Activated B cell treated with CpG ODN at 0.5 μM for 24 hours (primary cell): ENCODE measurements at regions not wholly inside any gene's neighbourhood (a gene's known extent, or its start where the extent isn't known, plus 50 kb on each side); places are given as distances from the start of the nearest gene placed in this dataset.
"Not testable (repeated sequence)": the region's sequence is repeated elsewhere in the genome, so short reads cannot be mapped to it uniquely, and the experiment has no call there.

ENCODE experiments used
- ATAC-seq: fragments of 200-7000 bp; cut with Tn5 transposase; one replicate; pipeline ENCODE4 v1.10.0; 2021; ENCODE audit warnings: low read depth, mild to moderate bottlenecking, moderate library complexity
- CTCF ChIA-PET: fragments of 350-600 bp; sonication (Branson Sonifier 250); formaldehyde crosslinking; loops from one replicate; lab custom pipeline; 2021; ENCODE audit warnings: antibody characterized with exemption; lab: Charles Lee
- POLR2A ChIA-PET: fragments of 350-600 bp; sonication (Branson Sonifier 250); formaldehyde crosslinking; loops from one replicate; lab custom pipeline; 2021; ENCODE audit warnings: antibody characterized with exemption; lab: Charles Lee
- DNase-seq: peaks from one replicate; pipeline ENCODE4 v3.0.0; 2022
- H3K27ac Mint-ChIP-seq: one replicate; pipeline ENCODE4 v1.8.0; 2020; ENCODE audit warnings: mixed read lengths
- H3K27me3 Mint-ChIP-seq: one replicate; pipeline ENCODE4 v1.8.0; 2021; ENCODE audit warnings: mixed read lengths
- H3K36me3 Mint-ChIP-seq: one replicate; pipeline ENCODE4 v1.8.0; 2021; ENCODE audit warnings: low read depth, mixed read lengths
- H3K4me1 Mint-ChIP-seq: one replicate; pipeline ENCODE4 v1.8.0; 2021; ENCODE audit warnings: mixed read lengths
- H3K4me3 Mint-ChIP-seq: one replicate; pipeline ENCODE4 v1.8.0; 2020; ENCODE audit warnings: mild to moderate bottlenecking, mixed read lengths
- H3K9me3 Mint-ChIP-seq: one replicate; pipeline ENCODE4 v1.8.0; 2020; ENCODE audit warnings: mixed read lengths
- intact Hi-C: fragments of 100-400 bp; cut with micrococcal nuclease; formaldehyde crosslinking; loops from one replicate; pipeline ENCODE4 v1.15.1; 2024
- TF ChIP-seq, protein P1 (sequence below): fragments of 200-600 bp; IDR thresholded peaks from one replicate; pipeline ENCODE4 v1.8.0; 2022; ENCODE audit warnings: antibody characterized with exemption, mild to moderate bottlenecking

DNA sequence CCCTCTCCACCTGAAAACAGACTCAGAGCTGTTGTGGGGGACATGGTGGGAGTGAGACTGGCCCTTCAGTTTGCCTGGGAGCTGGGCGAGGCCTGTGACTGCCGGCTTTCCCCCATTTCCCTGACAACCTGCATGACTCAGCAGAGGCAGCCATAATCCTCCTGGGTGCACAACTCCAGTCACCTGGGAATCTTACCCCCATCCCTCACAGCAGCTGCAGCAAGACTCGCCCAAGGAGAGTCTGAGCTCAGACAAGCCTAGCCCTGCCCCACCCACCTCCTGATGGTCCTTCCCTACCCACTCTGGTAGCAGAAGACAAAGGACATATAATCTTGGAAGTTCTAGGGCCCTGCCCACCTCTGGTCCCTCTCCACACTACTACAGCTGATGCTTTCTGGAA, 207.3 kb upstream of the ARID2 start:
- peaks cover 5% of the 10 kb centered on the region for H3K27me3 Mint-ChIP-seq
- no peak overlapping the region for H3K27ac Mint-ChIP-seq
- peaks cover 9% of the 10 kb centered on the region for H3K4me1 Mint-ChIP-seq
- ATAC-seq, result no peak
- TF ChIP-seq, protein P1, sequence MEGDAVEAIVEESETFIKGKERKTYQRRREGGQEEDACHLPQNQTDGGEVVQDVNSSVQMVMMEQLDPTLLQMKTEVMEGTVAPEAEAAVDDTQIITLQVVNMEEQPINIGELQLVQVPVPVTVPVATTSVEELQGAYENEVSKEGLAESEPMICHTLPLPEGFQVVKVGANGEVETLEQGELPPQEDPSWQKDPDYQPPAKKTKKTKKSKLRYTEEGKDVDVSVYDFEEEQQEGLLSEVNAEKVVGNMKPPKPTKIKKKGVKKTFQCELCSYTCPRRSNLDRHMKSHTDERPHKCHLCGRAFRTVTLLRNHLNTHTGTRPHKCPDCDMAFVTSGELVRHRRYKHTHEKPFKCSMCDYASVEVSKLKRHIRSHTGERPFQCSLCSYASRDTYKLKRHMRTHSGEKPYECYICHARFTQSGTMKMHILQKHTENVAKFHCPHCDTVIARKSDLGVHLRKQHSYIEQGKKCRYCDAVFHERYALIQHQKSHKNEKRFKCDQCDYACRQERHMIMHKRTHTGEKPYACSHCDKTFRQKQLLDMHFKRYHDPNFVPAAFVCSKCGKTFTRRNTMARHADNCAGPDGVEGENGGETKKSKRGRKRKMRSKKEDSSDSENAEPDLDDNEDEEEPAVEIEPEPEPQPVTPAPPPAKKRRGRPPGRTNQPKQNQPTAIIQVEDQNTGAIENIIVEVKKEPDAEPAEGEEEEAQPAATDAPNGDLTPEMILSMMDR, result no peak
- no peak for DNase-seq
- intact Hi-C loops, result no loop called here
- POLR2A ChIA-PET, result no interaction called here
- CTCF ChIA-PET, result no interaction called here
- H3K9me3 Mint-ChIP-seq, result peaks cover 17% of the 10 kb centered on the region
- no peak overlapping the region for H3K4me3 Mint-ChIP-seq
- H3K36me3 Mint-ChIP-seq, result no peaks in the 10 kb centered on the region

DNA sequence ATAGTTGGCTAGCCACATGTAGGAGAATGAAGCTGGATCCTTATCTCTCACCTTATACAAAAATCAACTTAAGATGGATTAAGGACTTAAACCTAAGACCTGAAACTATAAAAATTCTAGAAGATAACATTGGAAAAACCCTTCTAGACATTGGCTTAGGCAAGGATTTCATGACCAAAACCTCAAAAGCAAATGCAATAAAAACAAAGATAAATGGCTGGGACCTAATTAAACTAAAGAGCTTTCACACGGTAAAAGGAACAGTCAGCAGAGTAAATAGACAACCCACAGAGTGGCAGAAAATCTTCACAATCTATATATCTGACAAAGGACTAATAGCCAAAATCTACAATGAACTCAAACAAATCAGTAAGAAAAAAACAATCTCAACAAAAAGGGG, 202.7 kb upstream of the ARID2 start:
- H3K27me3 Mint-ChIP-seq, CTCF ChIA-PET, POLR2A ChIA-PET, DNase-seq, H3K4me1 Mint-ChIP-seq, ATAC-seq, H3K4me3 Mint-ChIP-seq, H3K27ac Mint-ChIP-seq, H3K36me3 Mint-ChIP-seq, intact Hi-C loops: not testable (repeated sequence)
- peaks cover 26% of the 10 kb centered on the region for H3K9me3 Mint-ChIP-seq

DNA sequence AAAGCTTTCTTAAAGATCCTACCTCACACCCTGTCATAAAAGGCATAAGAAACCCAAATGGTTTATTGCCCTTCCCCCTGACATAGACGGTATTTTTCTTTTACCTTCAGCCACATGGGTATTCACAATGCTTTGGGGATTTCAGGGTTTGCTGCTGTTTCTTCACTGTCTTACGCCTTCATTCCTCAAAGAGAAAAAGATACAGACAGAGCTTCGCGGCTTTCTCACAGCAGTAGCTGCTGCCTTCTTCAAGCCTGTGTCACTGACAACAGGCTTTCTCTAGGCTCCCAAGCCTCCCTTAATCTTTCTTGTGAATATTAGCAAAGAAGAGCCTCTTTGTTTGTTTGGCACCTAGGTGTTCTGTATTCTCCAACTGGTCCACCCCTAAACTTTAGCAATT, 197.4 kb upstream of the ARID2 start:
- CTCF ChIA-PET, result no interaction called here
- no peak overlapping the region for H3K27ac Mint-ChIP-seq

DNA sequence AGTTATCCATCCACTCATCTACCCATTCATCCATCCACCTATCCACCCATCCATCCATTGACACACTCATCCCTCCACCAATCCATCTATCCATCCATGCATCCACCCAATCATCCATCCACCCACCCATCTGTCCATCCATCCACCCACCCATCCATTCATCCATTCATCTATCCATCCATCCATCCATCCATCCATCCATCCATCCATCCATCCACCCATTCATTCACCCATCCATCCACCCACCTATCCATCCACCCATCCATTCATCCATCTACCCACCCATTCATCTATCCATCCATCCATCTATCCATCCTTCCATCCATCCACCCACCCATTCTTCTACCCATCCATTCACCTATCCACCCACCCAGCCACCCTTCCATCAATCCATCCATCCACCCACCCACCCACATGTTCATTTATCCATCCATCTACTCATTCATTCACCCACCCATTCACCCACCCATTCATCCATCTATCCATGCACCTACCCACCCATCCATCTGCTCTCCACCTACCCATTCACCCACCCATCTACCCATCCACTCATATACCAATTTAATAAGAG, 193.8 kb upstream of the ARID2 start:
- TF ChIP-seq, protein P1, result no peak
- Mint-ChIP-seq H3K27ac (no peak overlapping the region), H3K4me3 (no peak overlapping the region), H3K27me3 (peaks cover 5% of the 10 kb centered on the region), H3K36me3 (no peaks in the 10 kb centered on the region), H3K4me1 (no peaks in the 10 kb centered on the region), H3K9me3 (no peaks in the 10 kb centered on the region)
- DNase-seq, result no peak
- intact Hi-C loops, result no loop called here
- CTCF ChIA-PET, result no interaction called here
- no peak for ATAC-seq
- POLR2A ChIA-PET, result interaction anchor here (0.6 kb wide), 1 partner anchor 1747 kb away, joined by 9 read pairs; no protein-coding TSS in a partner anchor

More for the DNA sequence above, 197.4 kb upstream of the ARID2 start:
- Mint-ChIP-seq H3K27me3 (peaks cover 5% of the 10 kb centered on the region), H3K4me1 (no peaks in the 10 kb centered on the region), H3K36me3 (no peaks in the 10 kb centered on the region), H3K9me3 (peaks cover 10% of the 10 kb centered on the region), H3K4me3 (no peak overlapping the region)
- DNase-seq (no peak), ATAC-seq (no peak)
- intact Hi-C loops, result no loop called here
- POLR2A ChIA-PET, result no interaction called here
- TF ChIP-seq, protein P1, result no peak

DNA sequence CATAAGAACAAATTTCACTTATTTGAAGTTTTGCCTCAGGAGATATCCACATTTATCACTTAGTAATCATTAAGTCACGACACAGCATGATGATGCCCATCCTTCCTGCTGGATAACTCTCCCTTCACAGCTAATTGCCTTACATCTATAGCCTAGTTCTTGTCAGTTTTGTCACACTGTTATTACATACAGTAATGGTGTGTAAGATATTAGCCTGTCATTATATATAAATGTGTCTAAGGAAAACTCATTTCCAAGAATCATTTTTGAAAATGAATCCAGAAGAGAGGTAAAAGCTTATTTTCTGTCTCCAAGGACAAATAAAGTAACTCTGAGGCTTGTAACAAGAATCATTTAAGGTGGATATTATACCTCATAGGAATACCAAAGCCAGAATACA, 193.2 kb upstream of the ARID2 start:
- CTCF ChIA-PET, result interaction anchor here (0.7 kb wide), 1 partner anchor 467 kb away, joined by 3 read pairs; no protein-coding TSS in a partner anchor
- Mint-ChIP-seq H3K9me3 (no peaks in the 10 kb centered on the region), H3K27me3 (peaks cover 5% of the 10 kb centered on the region), H3K36me3 (no peaks in the 10 kb centered on the region), H3K4me1 (no peaks in the 10 kb centered on the region), H3K4me3 (no peak overlapping the region), H3K27ac (no peak overlapping the region)
- POLR2A ChIA-PET, result no interaction called here
- ATAC-seq (no peak), DNase-seq (no peak)
- intact Hi-C loops, result no loop called here
- TF ChIP-seq, protein P1, result no peak
